Heart right ventricle (tissue), 16 donors: ENCODE measurements at regions not wholly inside any gene's neighbourhood (a gene's known extent, or its start where the extent isn't known, plus 50 kb on each side); places are given as distances from the start of the nearest gene placed in this dataset.
"Not testable (repeated sequence)": the region's sequence is repeated elsewhere in the genome, so short reads cannot be mapped to it uniquely, and the experiment has no call there.

Experiments
- ATAC-seq, 8 donors: fragments of 200-7000 bp; cut with Tn5 transposase; one replicate each; pipeline ENCODE4 v1.9.1; 2020; ENCODE audit warnings: mild to moderate bottlenecking in 8 of 8, moderate library complexity in 8 of 8, moderate number of reproducible peaks in 1 of 8
- DNase-seq, 2 donors: peaks; one replicate each; pipeline ENCODE4 v3.0.0-alpha.2; 2020
- H3K27ac ChIP-seq, 10 donors: fragments of 200-600 bp; sonication (generic) in 2 of 10; one replicate each; pipeline versions ENCODE4 v1.5.0 to v1.8.0; 2020 to 2022; ENCODE audit warnings: mild to moderate bottlenecking in 3 of 10
- H3K27me3 ChIP-seq, 7 donors: fragments of 200-600 bp; one replicate each; pipeline ENCODE4 v1.8.0; 2021 to 2022; ENCODE audit warnings: mild to moderate bottlenecking in 2 of 7
- H3K36me3 ChIP-seq, 9 donors: fragments of 200-600 bp; sonication (generic) in 1 of 9; one replicate each; pipeline versions ENCODE4 v1.5.0 to v1.8.0; 2020 to 2022; ENCODE audit warnings: mild to moderate bottlenecking in 2 of 9
- H3K4me1 ChIP-seq, 9 donors: fragments of 200-600 bp; sonication (generic) in 1 of 9; one replicate each; pipeline versions ENCODE4 v1.5.0 to v1.8.0; 2020 to 2022; ENCODE audit warnings: mild to moderate bottlenecking in 4 of 9
- H3K4me3 ChIP-seq, 10 donors: fragments of 200-600 bp; sonication (generic) in 2 of 10; one replicate each; pipeline versions ENCODE4 v1.5.0 to v1.8.0; 2020 to 2022; ENCODE audit warnings: mild to moderate bottlenecking in 7 of 10, moderate library complexity in 2 of 10
- H3K9me3 ChIP-seq, 11 donors: fragments of 200-600 bp in 10 of 11; sonication (generic) in 2 of 11; one replicate each; pipeline versions ENCODE4 v1.5.0 to v1.8.0; 2013 to 2022; ENCODE audit warnings: mild to moderate bottlenecking in 2 of 11, control low read depth in 1 of 11, moderate library complexity in 1 of 11
- WGBS, 2 donors: extraction: QIAGEN DNeasy Blood & Tissue Kit; methylation state at CpG; one replicate each; pipeline ENCODE4 v1.1.7; 2013; ENCODE audit warnings: inconsistent platforms in 1 of 2; 5-methylcytosine and 5-hydroxymethylcytosine counted together
- intact Hi-C, 10 donors: fragments of 100-400 bp; cut with DNase I; formaldehyde crosslinking; loops; one replicate each; pipeline versions ENCODE4 v1.11.1 to v1.14.2; 2022
- TF ChIP-seq, protein P1 (sequence below), 9 donors: fragments of 200-600 bp; sonication (generic) in 2 of 9; IDR thresholded peaks; one replicate each; pipeline versions ENCODE4 v1.5.0 to v1.8.0; 2021 to 2022; ENCODE audit warnings: antibody characterized with exemption in 9 of 9, mild to moderate bottlenecking in 5 of 9, moderate library complexity in 1 of 9
- donor health status: Arrhythmogenic right ventricular cardiomyopathy.
- donor health status: ischemic (EF 13 %, LVEDD 7.1; RV severe dilation, severe dysfunction).
- donor health status: healthy with polysubstance abuse.
- donor health status: DM: no; HTN: yes; CAD: no.
- donor health status: DM: no; HTN: no; CAD: no.
- donor health status: ischemic (EF 25% LVEDD 6.9; RV normal size, moderate dysfunction).
- donor health status: ischemic (EF 25% LVEDD 5.7; RV mildly dilated, moderate dysfunction).
- donor health status: healthy.
- donor health status: DM: yes; HTN: yes; CAD: no.
- donor health status: Ischemic cardiomyopathy.
- donor health status: ischemic (EF 35%, LVEDD 5.7; RV mildly dilated, moderate dysfunction).
- donor health status: nonischemic (EF 11% LVEDD 7.7; RV severe dilation, severe dysfunction).
- donor health status: DM: yes; HTN: yes; CAD: no.
- donor health status: PGD.
- donor health status: ischemic (EF 29% LVEDD 5.4; RV normal size, mild dysfunction).
- donor health status: nonischemic (EF 23%, LVEDD 6.1; RV moderate dilation, normal function).

DNA sequence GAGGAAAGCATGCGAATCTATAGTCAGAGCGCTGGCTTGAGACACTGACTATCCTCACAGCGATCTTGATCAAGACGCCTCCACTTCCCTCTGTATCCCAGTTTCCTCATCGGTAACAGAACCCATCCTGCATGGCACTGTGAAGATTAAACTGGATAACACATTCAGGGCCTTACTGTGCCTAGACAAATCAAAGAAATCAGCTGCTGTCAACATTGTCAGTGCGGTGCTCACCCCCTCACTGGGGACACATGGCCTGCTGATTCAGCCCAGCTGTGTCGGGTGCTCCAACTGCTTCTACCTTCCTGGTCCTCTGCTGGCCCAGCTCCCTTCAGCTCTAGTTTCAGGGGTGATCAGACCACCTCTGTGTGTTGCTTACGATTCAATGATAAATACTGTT, 268.6 kb upstream of the AGAP1 start:
- ATAC-seq (no peak), DNase-seq (no peak)
- TF ChIP-seq, protein P1, sequence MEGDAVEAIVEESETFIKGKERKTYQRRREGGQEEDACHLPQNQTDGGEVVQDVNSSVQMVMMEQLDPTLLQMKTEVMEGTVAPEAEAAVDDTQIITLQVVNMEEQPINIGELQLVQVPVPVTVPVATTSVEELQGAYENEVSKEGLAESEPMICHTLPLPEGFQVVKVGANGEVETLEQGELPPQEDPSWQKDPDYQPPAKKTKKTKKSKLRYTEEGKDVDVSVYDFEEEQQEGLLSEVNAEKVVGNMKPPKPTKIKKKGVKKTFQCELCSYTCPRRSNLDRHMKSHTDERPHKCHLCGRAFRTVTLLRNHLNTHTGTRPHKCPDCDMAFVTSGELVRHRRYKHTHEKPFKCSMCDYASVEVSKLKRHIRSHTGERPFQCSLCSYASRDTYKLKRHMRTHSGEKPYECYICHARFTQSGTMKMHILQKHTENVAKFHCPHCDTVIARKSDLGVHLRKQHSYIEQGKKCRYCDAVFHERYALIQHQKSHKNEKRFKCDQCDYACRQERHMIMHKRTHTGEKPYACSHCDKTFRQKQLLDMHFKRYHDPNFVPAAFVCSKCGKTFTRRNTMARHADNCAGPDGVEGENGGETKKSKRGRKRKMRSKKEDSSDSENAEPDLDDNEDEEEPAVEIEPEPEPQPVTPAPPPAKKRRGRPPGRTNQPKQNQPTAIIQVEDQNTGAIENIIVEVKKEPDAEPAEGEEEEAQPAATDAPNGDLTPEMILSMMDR (IDR thresholded peaks at IDR 0.05) = no peak
- Histone ChIP-seq H3K4me1 (peaks cover 0 to under 1% (median 0%) of the 10 kb centered on the region in 9 donors), H3K27ac (no peak overlapping the region), H3K4me3 (no peak overlapping the region), H3K27me3 (peaks cover 0 to 35% (median 15%) of the 10 kb centered on the region in 7 donors), H3K36me3 (no peaks in the 10 kb centered on the region), H3K9me3 (peaks cover 0 to 10% (median 0%) of the 10 kb centered on the region in 11 donors)
- intact Hi-C loops = no loop called here
- WGBS, 2 donors = 91 to 93% methylated on average over 8 of the region's 8 CpGs

DNA sequence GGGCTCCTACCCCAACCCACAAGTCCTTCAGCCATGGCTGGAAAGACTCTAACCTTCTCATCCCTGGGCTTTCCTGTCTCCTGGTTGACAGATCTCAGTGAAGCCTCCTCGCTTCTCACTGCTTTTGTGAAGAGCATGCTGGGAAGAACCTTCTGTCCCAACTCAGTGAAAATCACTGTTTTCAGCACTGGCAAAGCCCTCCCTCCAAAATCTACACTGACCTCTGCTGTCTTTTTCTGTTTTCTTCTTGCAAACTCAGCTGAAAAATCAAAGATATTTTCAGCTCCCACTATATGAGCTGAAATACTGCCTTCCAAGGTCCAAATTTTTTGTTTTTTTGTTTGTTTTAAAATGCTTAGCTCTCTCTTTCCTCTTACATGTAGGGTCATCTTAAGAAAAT, 266.3 kb upstream of the AGAP1 start:
- intact Hi-C loops = no loop called here
- 70 to 86% methylated on average over 1 of the region's 1 CpG for WGBS, 2 donors
- DNase-seq (no peak), ATAC-seq (no peak)
- H3K36me3 ChIP-seq = no peaks in the 10 kb centered on the region
- peaks cover 0 to 31% (median 14%) of the 10 kb centered on the region in 7 donors for H3K27me3 ChIP-seq
- TF ChIP-seq, protein P1 (IDR thresholded peaks at IDR 0.05) = no peak
- H3K27ac ChIP-seq = no peak overlapping the region
- H3K9me3 ChIP-seq = peaks cover 0 to 10% (median 0%) of the 10 kb centered on the region in 11 donors
- peaks cover 0 to 10% (median 0%) of the 10 kb centered on the region in 9 donors for H3K4me1 ChIP-seq
- H3K4me3 ChIP-seq = no peak overlapping the region

DNA sequence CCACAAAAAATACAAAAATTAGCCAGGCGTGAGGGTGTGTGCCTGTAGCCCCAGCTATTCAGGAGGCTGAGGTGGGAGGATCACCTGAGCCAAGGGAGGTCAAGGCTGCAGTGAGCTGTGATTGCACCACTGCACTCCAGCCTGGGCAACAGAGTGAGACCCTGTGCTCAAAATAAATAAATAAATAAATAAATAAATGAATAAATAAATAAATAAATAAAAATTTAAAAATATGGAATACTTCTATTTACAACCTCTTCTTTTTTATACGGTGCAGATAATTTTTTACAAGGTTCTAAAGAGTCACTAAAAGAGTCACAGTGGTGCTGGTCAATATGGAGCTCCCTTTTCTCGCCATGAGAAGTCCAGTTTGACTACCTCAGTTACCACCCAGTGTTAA, 265.4 kb upstream of the AGAP1 start:
- ATAC-seq, intact Hi-C loops: not testable (repeated sequence)
- WGBS, 2 donors = 95 to 97% methylated on average over 3 of the region's 3 CpGs

DNA sequence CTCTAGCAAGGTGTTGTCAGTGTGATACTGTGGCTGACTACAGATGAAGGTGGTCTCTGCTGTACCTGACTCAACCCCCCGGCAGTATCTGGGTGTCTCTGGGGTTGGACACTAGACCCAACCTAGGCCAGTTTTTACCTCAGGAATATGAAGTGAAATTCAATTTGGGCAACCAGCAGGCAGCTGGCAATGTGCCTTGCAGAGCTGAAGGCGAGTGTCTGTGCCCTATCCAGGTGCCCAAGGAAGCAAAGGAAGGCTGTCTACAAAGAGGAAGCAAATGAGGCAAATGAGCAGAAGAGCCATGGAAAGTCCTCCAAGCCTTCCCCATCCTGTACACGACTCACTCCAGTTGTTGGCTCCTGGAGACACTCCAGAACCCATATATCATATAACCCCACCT, 264.6 kb upstream of the AGAP1 start:
- Histone ChIP-seq H3K4me1 (peaks cover 0 to 10% (median 0%) of the 10 kb centered on the region in 9 donors), H3K27me3 (peaks cover 0 to 31% (median 14%) of the 10 kb centered on the region in 7 donors), H3K9me3 (peaks cover 0 to 1% (median 0%) of the 10 kb centered on the region in 11 donors), H3K36me3 (no peaks in the 10 kb centered on the region), H3K27ac (no peak overlapping the region), H3K4me3 (no peak overlapping the region)
- WGBS, 2 donors = 76 to 79% methylated on average over 3 of the region's 3 CpGs
- TF ChIP-seq, protein P1 (IDR thresholded peaks at IDR 0.05) = no peak
- DNase-seq (no peak), ATAC-seq (no peak)
- intact Hi-C loops = no loop called here

More for the DNA sequence above, 265.4 kb upstream of the AGAP1 start:
- peaks cover 0 to 31% (median 14%) of the 10 kb centered on the region in 7 donors for H3K27me3 ChIP-seq
- H3K36me3 ChIP-seq, H3K4me3 ChIP-seq, H3K9me3 ChIP-seq, H3K4me1 ChIP-seq, DNase-seq, H3K27ac ChIP-seq: not testable (repeated sequence)

DNA sequence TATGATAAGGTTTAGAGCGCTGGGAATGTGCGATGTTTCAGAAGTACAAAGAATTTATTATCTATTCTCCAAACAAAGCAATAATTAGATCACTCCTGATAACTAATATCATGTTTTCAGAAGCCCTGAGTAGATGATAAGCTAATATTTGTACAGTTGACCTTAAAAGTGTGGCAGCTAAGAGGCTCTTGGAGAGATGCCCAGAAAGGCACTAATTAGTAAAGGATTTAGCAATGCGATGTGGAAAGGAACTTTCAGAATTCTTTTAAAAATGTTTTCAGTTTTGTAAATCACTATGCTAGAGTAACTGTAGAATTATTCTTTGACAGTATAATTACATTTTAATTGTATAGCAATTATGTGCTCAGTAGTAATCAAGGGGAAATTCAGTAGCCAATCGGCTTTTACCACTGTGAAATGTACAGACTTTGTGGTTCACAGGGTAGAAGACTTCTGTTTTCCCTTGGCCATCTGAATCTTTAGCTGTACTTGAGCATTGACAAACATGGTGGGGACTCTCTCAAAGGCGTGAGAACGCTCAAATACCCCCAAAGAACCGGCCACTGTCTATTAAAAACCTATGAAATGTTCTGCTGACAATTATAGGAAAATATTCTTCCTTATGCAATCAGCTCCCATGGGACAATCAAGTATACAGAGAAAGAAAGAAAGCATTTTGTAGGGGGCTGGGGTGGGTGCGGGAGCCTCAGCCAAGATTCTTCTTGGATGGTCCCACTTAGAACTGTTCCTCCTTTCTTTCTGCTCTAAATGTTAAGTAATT, 262.8 kb upstream of the AGAP1 start:
- no peak for DNase-seq
- Histone ChIP-seq H3K4me1 (peaks cover 0 to 10% (median 0%) of the 10 kb centered on the region in 9 donors), H3K27me3 (peaks cover 0 to 25% (median 14%) of the 10 kb centered on the region in 7 donors), H3K27ac (peak overlapping the region in 7 of 10 donors; percentile 26 to 63 (median 53)), H3K4me3 (peak overlapping the region in 3 of 10 donors; percentile 5 to 11 (median 8)), H3K36me3 (no peaks in the 10 kb centered on the region), H3K9me3 (no peaks in the 10 kb centered on the region)
- 40 to 59% methylated on average over 8 of the region's 8 CpGs for WGBS, 2 donors
- TF ChIP-seq, protein P1 (IDR thresholded peaks at IDR 0.05) = no peak
- ATAC-seq = peak in 4 of 8 donors; percentile 45 to 70 (median 57)
- intact Hi-C loops = no loop called here
